GM19452 (cell line): ENCODE measurements at regions not wholly inside any gene's neighbourhood (a gene's known extent, or its start where the extent isn't known, plus 50 kb on each side); places are given as distances from the start of the nearest gene placed in this dataset.

Experiments used
- ATAC-seq: cut with Tn5 transposase; IDR thresholded peaks from one replicate; pipeline ENCODE4 v1.9.1; 2021; ENCODE audit not compliant: unreplicated experiment

DNA sequence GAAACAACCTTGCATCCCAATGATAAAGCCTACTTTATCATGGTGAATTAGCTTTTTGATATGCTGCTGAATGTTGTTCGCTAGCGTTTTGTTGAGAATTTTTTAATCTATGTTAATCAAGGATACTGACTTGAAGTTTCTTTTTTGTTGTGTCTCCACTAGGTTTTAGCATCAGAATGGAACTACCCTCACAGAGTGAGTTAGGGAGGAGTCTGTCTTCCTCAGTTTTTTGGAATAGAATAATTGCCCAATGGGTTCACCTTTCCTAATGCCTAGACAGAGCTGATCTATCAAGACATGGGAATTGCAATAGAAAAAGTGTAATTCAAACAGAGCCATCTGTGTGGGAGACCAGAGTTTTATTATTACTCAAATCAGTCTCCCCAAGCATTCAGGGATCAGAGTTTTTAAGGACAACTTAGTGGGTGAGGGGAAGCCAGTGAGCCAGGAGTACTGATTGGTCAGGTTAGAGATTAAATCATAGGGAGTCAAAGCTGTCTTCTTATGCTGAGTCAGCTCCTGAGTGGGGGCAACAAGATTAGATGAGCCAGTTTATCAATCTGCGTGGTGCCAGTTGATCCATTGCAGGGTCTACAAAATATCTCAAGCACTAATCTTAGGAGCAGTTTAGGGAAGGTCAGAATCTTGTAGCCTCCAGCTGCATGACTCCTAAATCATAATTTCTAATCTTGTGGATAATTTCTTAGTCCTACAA is 237.4 kb upstream of the PPP2R3A start:
- no peak for ATAC-seq

DNA sequence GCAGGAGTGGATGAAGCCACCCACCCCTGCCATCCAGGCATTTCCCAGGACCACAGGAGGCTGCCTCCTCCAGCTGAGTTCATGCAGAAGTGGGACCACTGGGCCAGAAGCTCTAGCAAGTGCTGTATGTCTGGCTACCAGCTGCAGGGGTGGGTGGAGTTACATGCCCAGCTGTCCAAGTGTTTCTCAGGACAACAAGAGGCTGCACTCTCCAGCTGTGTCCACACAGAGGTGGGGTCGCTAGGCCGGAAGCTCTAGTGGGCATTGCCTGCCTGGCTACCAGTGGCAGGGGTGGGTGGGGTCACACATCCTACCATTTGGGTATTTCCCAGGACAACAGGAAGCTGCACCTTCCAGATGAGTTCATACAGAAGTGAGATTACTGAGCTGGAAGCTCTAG is 234.0 kb upstream of the PPP2R3A start:
- ATAC-seq = no peak

DNA sequence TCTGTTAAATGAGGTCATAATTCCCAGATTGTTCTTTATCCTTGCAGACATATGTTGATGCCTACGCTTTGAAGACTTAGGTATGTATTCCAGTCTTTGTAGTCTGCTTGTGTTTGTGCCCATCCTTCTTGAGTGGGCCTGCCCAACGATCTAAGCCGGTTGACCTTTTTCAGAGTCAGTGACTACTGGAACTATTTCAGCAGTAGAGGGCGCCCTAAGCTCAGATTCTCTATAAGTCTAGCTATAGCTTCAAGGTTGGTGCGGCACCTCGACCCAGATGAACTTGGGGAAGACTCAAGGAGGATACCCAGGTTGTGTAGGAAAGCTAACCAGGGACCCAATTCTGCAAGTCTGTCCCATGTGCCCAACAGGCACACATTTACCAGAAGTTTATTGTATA is 228.8 kb upstream of the PPP2R3A start:
- ATAC-seq = no peak

DNA sequence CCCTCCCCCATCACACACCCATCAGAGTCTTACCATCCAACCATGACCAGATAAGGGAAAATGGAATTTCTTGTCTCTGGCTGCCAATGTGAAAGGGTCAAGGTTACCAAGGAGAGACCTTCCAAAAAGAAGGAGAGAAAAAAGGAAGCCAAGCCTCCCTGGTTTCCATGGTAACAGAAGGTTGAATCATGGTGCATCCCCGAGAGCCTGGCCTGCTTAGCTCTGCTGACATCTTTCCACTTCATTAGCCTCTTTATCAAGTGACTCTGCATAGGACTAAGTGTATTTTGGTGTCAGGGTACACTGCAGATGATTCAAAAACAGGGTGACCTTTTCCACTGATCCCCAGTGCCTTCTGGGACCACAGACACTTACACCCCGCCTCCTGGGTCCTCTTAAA is 225.7 kb upstream of the PPP2R3A start:
- ATAC-seq = no peak

DNA sequence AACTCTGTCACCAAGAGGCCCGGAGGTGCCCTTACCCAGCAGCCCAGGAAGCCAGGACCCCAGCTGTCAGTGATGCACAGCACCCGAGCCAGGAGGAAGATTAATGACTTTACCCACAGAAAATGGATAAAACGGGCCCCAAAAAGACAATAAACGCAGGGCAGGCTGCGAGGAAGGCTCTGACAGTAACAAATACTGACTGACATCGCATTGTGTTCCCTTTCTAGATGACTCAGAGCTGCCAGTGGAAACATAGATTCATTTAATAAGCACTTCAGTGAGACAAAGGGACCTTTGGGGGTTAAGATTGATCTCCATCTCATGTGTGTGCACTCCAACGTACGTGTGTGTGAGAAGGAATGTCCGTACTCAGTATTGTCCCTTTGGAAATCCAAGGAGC is 225.3 kb upstream of the PPP2R3A start:
- ATAC-seq = no peak

DNA sequence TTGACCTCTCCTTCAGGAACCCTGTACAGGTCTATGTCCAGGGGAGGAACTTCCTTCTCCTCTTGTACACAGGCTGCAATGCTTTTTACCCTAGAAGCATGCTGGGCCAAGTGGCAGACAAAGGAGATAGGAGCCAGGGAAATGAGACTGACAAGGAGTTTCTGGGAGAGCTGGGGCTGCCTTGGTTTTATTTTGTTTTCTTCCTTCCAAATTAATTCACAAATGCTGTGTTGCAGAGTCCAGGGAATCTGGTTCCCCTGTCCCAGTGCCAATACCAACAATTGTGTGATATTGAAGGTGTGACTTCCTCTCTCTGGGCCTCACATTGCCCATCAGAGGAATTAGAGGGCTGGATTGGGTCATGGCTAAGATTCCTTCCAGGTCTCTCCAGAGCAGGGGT is 224.8 kb upstream of the PPP2R3A start:
- ATAC-seq = no peak

DNA sequence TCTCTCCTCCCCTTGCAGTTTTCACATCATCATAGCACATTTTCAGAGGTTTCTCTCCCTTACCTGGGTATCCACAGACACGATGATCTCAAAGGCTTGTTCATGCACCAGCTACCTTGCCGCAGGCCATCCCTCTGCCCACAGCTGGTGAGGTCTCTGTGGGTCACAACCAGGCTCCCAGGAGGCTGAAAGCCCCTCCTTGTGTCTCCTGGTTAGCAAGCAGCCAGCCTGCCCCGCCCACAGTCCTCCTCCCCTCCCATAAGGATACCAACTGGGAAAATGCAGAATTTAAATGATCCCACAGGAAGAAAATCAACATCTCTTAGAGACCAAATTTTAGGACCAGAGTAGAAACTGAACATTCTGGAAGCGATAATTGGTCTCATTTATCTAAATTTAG is 213.5 kb upstream of the PPP2R3A start:
- ATAC-seq = no peak

DNA sequence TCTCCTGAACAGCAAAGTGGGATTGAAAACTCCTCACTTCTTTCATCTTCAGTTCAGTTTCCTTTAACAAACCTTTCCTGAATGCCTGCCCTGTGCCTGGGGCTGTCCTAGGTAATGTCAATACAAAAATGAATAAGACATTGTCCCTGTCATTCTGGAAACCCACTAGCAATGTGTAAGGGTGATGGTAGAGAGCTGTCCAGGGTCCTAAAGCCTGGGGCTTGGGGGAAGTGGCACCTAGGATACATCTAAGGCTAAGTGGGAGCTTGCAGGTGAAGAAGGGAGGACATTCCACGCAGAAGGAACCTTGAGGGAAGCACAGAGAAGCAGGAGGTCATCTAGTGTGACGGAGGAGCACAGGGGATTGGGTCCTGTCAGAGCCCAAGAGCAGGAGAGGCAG is 212.7 kb upstream of the PPP2R3A start:
- ATAC-seq = no peak

DNA sequence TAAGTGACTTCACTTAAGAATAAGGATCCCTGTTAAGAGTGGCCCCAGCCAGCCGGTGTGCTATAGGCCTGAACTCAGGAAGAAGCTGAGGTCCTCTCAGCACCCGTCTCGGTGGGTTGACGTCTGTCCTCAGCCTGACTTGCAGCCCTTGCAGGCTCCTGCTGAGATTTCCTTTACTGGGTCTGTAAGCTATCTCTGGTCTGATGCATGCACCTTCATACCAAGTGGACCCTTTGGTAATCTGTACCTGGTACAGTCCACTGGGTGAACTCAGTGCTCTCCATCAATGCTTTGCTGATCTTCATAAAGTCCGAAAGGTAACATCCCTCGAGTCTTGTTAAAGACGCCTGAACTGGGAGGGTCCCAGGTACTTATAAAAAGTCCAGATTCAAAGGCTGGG is 212.0 kb upstream of the PPP2R3A start:
- no peak for ATAC-seq

DNA sequence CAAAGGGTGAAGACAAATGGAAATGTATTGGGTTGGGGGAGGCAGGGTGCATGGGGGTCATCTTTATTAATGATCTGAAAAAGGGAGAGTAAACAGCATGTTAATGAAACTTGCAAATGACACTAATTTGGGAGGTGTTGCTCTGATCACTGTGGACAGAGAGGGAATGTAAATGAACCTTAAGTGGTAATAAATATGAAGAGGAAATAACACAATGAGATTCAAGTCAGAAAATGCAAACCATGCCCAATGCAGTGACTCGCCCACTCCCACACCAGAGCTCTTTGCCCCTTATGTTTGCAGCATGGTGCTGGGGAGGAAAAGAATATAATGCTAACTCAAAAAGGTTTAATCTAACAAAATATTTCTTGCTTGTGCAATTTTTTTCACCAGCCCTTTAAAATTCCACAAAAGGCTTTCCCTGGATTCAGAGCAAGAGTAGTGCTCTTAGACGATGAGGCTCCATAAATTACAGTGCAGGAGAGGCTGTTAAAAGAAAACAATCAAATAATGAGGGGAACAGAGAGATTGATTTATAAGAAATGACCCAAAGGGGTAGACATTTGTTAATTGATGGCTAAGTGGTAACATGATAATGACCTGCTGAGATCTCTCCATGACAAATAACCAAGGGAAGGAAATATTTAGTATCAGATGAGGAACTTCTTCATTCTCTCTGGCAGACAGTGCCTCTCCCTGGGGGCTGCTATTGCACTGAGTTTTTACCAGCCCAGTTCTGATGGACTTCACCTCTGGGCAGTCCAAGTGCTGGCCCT is 210.0 kb upstream of the PPP2R3A start:
- no peak for ATAC-seq

DNA sequence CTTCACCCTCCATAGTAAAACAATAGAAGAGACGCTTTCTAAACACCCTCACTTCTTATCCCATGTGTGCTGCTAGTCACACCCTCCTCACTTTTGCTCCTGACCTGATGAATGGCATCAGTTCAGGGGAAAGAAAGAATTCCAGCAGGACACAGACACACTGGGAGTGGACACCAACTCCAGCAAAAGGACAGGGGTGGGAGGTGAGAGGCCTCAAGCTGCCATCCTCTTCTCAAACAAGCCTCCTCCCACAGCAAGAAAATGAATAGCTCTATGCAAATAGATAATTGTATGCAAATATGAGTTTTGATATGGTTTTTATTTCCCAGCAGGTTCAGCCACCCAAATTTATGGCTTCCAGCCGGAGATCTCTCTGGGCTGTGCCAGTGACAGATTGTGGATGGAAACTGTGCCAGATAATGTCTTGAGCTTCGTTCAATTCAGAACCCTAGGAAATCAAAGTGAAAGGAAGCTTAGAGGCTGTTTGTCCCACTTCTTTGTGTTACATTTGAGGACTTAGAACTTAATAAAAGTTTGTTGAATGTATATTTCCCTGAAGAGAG is 209.3 kb upstream of the PPP2R3A start:
- no peak for ATAC-seq

DNA sequence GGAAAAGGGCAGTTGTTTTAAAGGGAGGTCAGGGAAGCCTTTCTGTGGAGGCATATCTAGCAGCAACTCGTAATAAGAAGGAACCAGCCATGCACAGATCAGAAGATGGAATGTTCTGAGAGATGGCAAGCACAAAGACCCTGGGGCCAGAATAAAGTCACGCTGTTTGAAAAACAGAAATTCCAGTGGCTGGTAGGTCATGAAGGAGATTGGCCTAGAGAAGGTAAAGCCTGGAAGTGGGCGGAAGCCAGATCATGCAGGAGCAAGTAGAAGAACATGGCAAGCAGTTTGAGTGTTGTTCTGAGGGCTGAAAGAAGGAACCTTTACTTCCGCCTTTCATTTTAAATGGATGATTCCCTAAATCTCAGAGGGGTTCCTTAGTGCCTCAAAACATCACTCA is 208.1 kb upstream of the PPP2R3A start:
- ATAC-seq = no peak

DNA sequence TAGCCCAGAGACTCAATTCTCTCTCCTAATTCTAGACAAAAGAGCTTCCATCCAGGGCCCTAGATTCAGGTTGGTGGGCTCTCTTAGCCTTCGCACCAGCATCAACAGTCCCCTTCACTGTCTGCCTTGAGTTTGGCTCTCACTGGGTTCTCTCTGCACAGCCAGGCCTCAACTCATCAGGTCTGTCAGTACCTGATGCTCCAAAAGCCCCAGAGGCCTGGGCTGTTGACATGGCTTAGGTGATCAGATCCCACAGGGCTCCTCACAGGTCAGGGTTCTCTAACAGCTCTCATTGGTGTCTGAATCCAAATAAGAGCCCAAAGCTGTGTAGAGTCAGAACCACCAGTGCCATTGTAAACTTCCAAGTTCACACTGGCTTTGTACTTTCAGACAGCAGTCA is 206.6 kb upstream of the PPP2R3A start:
- ATAC-seq = no peak

DNA sequence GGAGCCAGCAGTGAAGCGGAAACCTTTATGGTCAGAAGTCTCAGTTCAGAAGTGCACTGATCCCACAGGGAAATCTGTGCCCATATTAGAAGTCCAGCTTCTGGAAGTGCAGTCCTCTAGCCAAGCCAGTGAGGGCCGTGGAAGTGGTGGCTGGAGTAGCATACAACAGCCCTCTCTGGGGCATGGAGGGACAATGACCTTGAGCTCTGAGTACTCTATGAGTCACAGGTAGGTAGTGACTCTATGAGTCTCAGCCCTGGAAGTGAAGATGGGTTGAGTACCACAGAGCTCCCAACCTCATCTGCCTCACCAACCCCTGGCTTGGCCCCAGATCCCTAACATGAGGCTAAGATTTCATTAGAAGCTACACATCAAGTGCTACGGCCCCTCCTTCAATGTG is 205.9 kb upstream of the PPP2R3A start:
- ATAC-seq = no peak

DNA sequence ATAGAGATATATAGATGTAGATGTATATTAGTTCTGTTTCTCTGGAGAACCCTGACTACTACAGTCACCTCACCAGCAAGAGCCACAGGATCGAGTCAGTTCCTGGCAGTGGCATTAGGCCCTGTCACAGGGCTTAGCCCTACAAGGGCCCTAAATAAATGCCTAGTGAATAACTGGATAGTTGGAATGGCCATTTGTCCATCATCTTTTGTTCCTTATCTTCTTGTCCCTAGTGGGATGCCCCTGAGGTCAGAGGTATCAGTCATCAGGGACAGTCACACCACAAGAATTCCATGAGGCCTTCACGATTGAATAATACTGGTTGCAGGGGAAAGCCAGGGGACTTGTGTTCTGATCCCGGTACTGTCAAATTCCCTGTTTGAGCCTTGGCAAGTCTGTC is 204.9 kb upstream of the PPP2R3A start:
- ATAC-seq = no peak

DNA sequence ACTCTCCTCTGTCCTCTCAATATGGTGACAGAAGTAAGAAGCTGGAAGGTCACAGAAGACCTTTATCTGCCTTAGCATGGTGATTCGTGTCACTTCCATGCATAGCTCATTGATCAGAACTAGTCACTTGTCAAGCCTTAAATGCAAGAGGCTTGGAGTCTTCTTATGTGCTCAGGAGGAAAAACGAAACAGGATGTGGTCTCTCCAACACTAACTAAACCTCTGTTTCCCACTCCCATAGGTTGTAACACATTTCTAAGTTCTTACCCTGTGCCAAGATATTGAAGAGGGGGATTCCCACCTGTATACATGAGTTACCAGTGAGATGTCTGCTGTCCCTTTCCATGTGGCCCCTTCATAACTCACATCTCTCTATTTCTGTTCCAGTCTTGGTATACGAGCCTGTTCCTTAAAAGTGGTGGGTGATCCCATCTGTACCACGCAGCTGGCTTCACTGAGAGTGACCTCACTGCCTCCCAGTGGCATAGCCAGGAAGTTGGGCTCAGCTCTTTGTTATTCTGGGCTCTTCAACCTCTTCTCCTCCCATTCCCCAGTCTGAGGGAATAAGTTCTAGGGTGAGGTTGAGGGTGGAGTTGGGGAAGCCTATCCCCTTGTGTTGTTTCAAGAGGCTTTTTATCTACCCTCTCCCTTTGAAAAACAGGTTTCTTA is 203.2 kb upstream of the PPP2R3A start:
- ATAC-seq = no peak

DNA sequence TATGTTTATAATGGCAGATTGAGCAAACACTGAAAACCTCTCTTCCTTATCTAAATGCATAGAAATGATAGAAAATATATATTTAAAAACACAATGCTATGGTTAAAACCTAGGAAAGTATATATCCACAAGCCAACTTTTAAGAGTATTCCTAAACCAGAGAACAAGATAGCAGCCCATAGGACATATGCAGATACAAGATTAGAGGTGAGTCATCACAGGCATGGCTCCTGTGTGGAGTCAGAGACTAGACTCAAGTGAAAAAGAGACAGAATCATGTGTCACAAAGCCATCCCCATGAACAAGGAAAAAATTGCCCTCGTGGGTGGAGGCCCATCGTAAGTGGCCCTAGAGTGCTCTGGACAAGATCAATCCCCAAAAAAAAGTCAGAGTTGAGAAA is 199.4 kb upstream of the PPP2R3A start:
- no peak for ATAC-seq

DNA sequence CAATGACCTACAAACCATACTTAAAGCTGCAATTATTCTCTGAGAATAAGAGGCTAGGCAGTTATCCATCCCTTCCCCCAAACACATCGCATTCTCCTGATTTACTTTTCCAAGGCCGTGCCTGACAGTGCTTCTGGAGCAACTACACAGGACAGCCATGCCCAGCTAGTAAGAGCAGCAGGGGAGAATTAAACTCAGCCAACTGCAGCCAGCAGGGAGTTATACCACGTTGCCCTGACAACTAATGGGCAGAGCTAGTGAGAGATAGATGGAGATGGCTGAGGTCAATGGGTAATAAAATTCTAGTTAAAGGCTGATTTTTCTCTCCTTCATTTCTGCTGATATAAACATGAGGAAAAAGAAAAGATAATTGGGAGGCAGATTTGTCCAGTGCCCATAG is 193.8 kb upstream of the PPP2R3A start:
- no peak for ATAC-seq

DNA sequence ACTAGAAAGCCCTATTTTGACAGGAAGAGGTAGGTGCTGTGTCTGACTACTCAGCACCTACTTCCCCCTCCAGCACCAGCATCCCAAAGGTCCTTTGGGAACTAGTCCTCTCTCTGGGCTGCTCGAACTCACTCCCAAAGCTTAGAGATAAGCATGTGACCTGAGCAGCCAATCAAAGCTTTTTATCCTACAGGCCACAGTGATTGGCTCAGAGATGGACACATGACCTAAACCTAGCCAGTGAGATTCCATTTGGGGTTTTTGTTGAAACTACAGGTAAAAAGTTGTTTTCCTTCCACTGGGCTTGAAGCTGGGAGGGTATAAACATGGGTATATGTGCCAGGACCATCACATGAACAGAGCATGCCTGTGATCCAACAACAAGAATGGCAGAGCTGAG is 186.5 kb upstream of the PPP2R3A start:
- no peak for ATAC-seq

DNA sequence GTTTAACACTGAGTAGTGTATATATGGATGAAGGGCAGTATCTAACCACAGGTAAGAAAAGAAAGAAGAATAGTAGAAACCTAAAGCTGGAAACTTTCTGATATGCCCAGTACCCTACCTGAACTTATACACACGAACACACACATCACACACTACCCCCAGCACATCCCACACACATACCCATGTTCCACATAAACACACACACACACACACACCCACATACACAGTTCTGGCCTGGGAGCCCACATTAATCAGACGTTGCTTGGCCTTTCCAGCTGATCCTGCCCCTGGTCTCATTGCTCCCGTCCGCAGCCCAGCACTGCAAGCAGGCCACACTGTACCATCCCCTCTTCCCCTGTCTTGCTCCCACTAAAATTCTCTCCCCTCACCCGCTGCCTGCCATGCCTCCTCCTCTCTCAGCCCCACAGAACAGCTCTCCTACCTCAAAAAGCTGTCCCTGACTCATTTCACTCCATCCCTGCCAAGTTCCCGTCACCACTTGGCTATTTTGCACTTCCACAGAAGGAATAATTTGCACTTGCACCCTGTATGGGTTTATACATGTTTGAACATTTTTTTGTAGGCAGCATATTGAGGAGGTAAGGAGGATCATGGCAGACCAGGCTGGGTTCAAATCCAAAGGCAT is 185.8 kb upstream of the PPP2R3A start:
- no peak for ATAC-seq

DNA sequence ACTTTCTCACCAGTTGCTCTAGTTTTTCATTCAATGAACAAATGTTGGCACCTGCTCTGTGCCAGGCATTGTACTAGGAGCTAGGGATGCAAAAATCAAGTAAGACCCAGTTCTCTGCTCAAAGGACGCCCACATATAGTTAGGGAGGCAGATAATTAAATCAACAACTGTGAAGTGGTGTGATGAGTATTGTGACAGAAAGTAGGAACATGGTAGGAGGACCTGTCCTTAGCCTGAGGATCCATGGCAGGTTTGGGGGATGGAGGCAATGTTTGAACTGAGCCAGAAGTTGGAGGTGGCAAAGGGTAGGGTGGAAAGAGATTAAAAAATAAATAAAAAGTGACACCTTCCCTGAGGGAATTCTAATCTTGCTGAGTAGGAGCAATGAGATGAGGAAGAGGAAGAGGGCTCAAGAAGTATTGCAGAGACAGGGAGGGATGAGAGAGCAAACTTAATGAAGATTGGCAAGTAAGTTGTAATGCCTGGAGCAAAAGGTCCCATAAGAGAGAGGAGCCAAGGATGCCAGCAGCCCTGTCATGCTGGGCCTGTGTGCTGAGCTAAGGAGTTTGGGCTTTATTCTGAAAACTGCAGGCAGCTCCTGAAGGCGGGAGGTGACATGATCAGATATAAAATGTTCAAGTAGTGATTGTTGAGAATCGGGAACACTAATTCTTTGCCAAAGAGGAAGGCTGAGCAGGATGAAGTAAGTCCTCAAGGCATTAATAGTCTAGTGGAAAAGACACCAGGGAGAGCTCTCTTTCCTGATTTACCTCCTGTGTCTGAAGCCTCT is 184.3 kb upstream of the PPP2R3A start:
- ATAC-seq = no peak
